Neural cell (in vitro differentiated cells): ENCODE measurements at regions not wholly inside any gene's neighbourhood (a gene's known extent, or its start where the extent isn't known, plus 50 kb on each side); places are given as distances from the start of the nearest gene placed in this dataset.

ENCODE experiments used
- H2AFZ ChIP-seq: fragments of 200-600, 300-800 bp; sonication (generic), shearing (Covaris generic); 2 replicates; pipeline ENCODE4 v1.6.0; 2014; ENCODE audit warnings: low read depth, mild to moderate bottlenecking, antibody characterized with exemption, low read length, moderate library complexity
- H3F3A ChIP-seq: fragments of 200-600 bp; shearing (Covaris generic); 2 replicates; pipeline ENCODE4 v1.6.1; 2016; ENCODE audit warnings: mild to moderate bottlenecking, moderate library complexity, mixed read lengths, antibody characterized with exemption, low read length; ENCODE audit not compliant: insufficient read depth, poor library complexity, severe bottlenecking
- H3K27ac ChIP-seq: fragments of 200-600, 300-800 bp; sonication (generic), shearing (Covaris generic); 2 replicates; pipeline ENCODE4 v1.5.1; 2014; ENCODE audit warnings: mild to moderate bottlenecking, low read length, moderate library complexity
- H3K27me3 ChIP-seq: fragments of 300-800, 200-600 bp; sonication (generic), shearing (Covaris generic); 2 replicates; pipeline ENCODE4 v1.6.0; 2014; ENCODE audit warnings: mild to moderate bottlenecking, low read depth, low read length, moderate library complexity; ENCODE audit not compliant: insufficient read depth
- H3K36me3 ChIP-seq: fragments of 300-800, 200-600 bp; sonication (generic), shearing (Covaris generic); 2 replicates; pipeline ENCODE4 v1.5.1; 2014; ENCODE audit warnings: mild to moderate bottlenecking, antibody characterized with exemption, low read length, moderate library complexity; ENCODE audit not compliant: insufficient read depth
- H3K4me2 ChIP-seq: fragments of 300-800, 200-600 bp; sonication (generic), shearing (Covaris generic); 2 replicates; pipeline ENCODE4 v1.6.0; 2014; ENCODE audit warnings: mild to moderate bottlenecking, low read length
- H3K4me3 ChIP-seq: fragments of 300-800, 200-600 bp; sonication (generic), shearing (Covaris generic); 2 replicates; pipeline ENCODE4 v1.5.1; 2014; ENCODE audit warnings: mild to moderate bottlenecking, low read length, moderate library complexity
- H3K79me2 ChIP-seq: fragments of 200-600 bp; shearing (Covaris generic); replicated peaks from 2 replicates; pipeline ENCODE4 v1.6.0; 2014; ENCODE audit warnings: mild to moderate bottlenecking, low read length, moderate library complexity; ENCODE audit not compliant: insufficient read depth
- H3K9ac ChIP-seq: fragments of 300-800, 200-600 bp; sonication (generic), shearing (Covaris generic); 2 replicates; pipeline ENCODE4 v1.6.1; 2016; ENCODE audit warnings: mild to moderate bottlenecking, low read length, mixed read lengths
- H3K9me2 ChIP-seq: fragments of 200-600 bp; shearing (Covaris generic); 2 replicates; pipeline ENCODE4 v1.6.1; 2016; ENCODE audit warnings: mild to moderate bottlenecking, low read length, mixed read lengths; ENCODE audit not compliant: insufficient read depth
- H3K9me3 ChIP-seq: fragments of 200-600, 300-800 bp; sonication (generic), shearing (Covaris generic); 2 replicates; pipeline ENCODE4 v1.6.1; 2016; ENCODE audit warnings: mild to moderate bottlenecking, mixed run types, low read length, moderate library complexity, mixed read lengths
- H4K20me1 ChIP-seq: fragments of 200-600 bp; shearing (Covaris generic); 2 replicates; pipeline ENCODE4 v1.6.1; 2016; ENCODE audit warnings: mild to moderate bottlenecking, mixed run types; ENCODE audit not compliant: insufficient read depth
- EP300 ChIP-seq: fragments of 450-650 bp; conservative IDR thresholded peaks from 2 replicates; pipeline ENCODE4 v1.6.1; 2014; ENCODE audit warnings: antibody characterized with exemption, mild to moderate bottlenecking, moderate library complexity; ENCODE audit not compliant: poor library complexity, severe bottlenecking
- EZH2 ChIP-seq: fragments of 200-600, 300-800 bp; shearing (Covaris generic), sonication (generic); IDR thresholded peaks from 2 replicates; pipeline ENCODE4 v1.6.1; 2014; ENCODE audit warnings: antibody characterized with exemption, low read length, borderline replicate concordance, mild to moderate bottlenecking; ENCODE audit not compliant: insufficient read depth, poor library complexity, severe bottlenecking
- MXI1 ChIP-seq: fragments of 450-650 bp; conservative IDR thresholded peaks from 2 replicates; pipeline ENCODE4 v1.6.1; 2014; ENCODE audit warnings: antibody characterized with exemption, mild to moderate bottlenecking; ENCODE audit not compliant: poor library complexity, severe bottlenecking
- POLR2AphosphoS5 ChIP-seq: IDR thresholded peaks from 2 replicates; pipeline ENCODE4 v1.6.1; 2012
- RAD21 ChIP-seq: fragments of 450-650 bp; conservative IDR thresholded peaks from 2 replicates; pipeline ENCODE4 v1.6.1; 2014; ENCODE audit warnings: antibody characterized with exemption, mild to moderate bottlenecking, moderate library complexity
- REST ChIP-seq: IDR thresholded peaks from 2 replicates; pipeline ENCODE4 v1.6.1; 2012; ENCODE audit warnings: borderline replicate concordance
- SMC3 ChIP-seq: fragments of 450-650 bp; conservative IDR thresholded peaks from 2 replicates; pipeline ENCODE4 v1.6.1; 2014; ENCODE audit warnings: antibody characterized with exemption, mild to moderate bottlenecking, moderate library complexity; ENCODE audit not compliant: poor library complexity
- TAF1 ChIP-seq: IDR thresholded peaks from 2 replicates; pipeline ENCODE4 v1.6.1; 2012; ENCODE audit warnings: low read depth
- TF ChIP-seq, protein P1 (sequence below): fragments of 450-650 bp; IDR thresholded peaks from 2 replicates; pipeline ENCODE4 v1.5.1; 2014; ENCODE audit warnings: antibody characterized with exemption, mild to moderate bottlenecking, moderate library complexity; ENCODE audit not compliant: poor library complexity, severe bottlenecking

DNA sequence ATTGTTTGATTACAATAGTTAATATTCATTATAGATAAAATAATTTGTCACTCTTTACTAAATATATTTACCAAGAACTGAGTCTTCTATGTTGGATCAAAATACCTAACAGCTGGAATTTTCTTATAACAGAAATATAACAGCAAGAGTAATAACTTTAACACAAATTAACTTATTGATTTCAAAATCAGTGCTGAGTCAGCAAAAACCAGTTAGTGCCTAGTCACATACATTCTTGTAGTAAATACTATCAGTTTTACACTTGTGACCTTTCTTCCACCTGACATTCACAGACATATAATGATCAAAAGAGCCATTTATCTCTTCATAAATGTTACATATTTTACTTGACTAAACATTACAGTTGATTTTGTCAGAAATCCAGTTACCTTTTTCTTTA lies 1141.4 kb upstream of the ADGRB3 start:
- H3K9me3 ChIP-seq, result no peaks in the 10 kb centered on the region
- no peaks in the 10 kb centered on the region for H3K27me3 ChIP-seq
- no peak overlapping the region for H2AFZ ChIP-seq
- no peaks in the 10 kb centered on the region for H3K79me2 ChIP-seq
- H3K9me2 ChIP-seq, result no peaks in the 10 kb centered on the region
- no peak overlapping the region for H3K9ac ChIP-seq
- H3F3A ChIP-seq, result no peaks in the 10 kb centered on the region
- TF ChIP-seq, protein P1, sequence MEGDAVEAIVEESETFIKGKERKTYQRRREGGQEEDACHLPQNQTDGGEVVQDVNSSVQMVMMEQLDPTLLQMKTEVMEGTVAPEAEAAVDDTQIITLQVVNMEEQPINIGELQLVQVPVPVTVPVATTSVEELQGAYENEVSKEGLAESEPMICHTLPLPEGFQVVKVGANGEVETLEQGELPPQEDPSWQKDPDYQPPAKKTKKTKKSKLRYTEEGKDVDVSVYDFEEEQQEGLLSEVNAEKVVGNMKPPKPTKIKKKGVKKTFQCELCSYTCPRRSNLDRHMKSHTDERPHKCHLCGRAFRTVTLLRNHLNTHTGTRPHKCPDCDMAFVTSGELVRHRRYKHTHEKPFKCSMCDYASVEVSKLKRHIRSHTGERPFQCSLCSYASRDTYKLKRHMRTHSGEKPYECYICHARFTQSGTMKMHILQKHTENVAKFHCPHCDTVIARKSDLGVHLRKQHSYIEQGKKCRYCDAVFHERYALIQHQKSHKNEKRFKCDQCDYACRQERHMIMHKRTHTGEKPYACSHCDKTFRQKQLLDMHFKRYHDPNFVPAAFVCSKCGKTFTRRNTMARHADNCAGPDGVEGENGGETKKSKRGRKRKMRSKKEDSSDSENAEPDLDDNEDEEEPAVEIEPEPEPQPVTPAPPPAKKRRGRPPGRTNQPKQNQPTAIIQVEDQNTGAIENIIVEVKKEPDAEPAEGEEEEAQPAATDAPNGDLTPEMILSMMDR, result no peak
- TF ChIP-seq EZH2 (no peak), SMC3 (no peak), TAF1 (no peak), REST (no peak), MXI1 (no peak), POLR2AphosphoS5 (no peak), RAD21 (no peak), EP300 (no peak)
- H3K4me3 ChIP-seq, result no peak overlapping the region
- H3K4me2 ChIP-seq, result no peak overlapping the region
- no peaks in the 10 kb centered on the region for H3K36me3 ChIP-seq
- H3K27ac ChIP-seq, result no peak overlapping the region
- no peaks in the 10 kb centered on the region for H4K20me1 ChIP-seq

DNA sequence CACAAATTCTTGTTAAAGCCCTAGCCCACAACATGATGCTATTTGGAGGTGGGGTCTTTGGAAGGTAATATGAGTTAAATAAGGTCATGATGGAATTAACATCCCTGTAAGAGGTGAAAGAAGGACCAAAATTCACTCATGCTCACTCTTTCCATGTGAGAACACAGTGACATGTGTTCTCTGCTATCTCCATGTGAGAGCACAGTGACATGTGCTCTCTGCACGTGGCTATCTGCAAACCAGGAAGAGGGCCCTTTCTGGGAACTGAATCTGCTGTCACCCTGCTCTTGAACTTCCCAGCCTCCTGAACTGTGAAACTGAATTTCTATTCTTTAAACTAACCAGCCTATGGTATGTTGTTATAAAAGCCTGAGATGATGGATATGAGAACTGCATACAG lies 1159.4 kb upstream of the ADGRB3 start:
- H3K27me3 ChIP-seq, result no peaks in the 10 kb centered on the region
- no peak overlapping the region for H3K9ac ChIP-seq
- no peak overlapping the region for H2AFZ ChIP-seq
- no peaks in the 10 kb centered on the region for H4K20me1 ChIP-seq
- no peaks in the 10 kb centered on the region for H3K9me2 ChIP-seq
- no peaks in the 10 kb centered on the region for H3F3A ChIP-seq
- H3K27ac ChIP-seq, result no peak overlapping the region
- no peak for TF ChIP-seq TAF1
- TF ChIP-seq MXI1, result no peak
- no peak for TF ChIP-seq RAD21
- no peak for TF ChIP-seq EZH2
- TF ChIP-seq, protein P1, result no peak
- no peak for TF ChIP-seq POLR2AphosphoS5
- TF ChIP-seq EP300, result no peak
- TF ChIP-seq REST, result no peak
- TF ChIP-seq SMC3, result no peak
- no peaks in the 10 kb centered on the region for H3K9me3 ChIP-seq
- no peaks in the 10 kb centered on the region for H3K79me2 ChIP-seq
- no peak overlapping the region for H3K4me2 ChIP-seq
- no peaks in the 10 kb centered on the region for H3K36me3 ChIP-seq
- H3K4me3 ChIP-seq, result no peak overlapping the region
